NB4 (cell line): ENCODE measurements at regions not wholly inside any gene's neighbourhood (a gene's known extent, or its start where the extent isn't known, plus 50 kb on each side); places are given as distances from the start of the nearest gene placed in this dataset.

ENCODE experiments used
- DNase-seq: peaks from one replicate; pipeline ENCODE4 v3.0.0; 2010; ENCODE audit warnings: low read depth
- H3K4me3 ChIP-seq: one replicate; pipeline ENCODE4 v1.5.1; 2011; ENCODE audit warnings: mild to moderate bottlenecking, low read depth, low read length, moderate library complexity
- CTCF ChIP-seq: IDR thresholded peaks from one replicate; pipeline ENCODE4 v1.5.1; 2012; ENCODE audit warnings: low read depth, low read length
- MAX ChIP-seq: IDR thresholded peaks from 2 replicates; pipeline ENCODE4 v1.6.1; 2011; ENCODE audit warnings: low read depth, low read length
- MYC ChIP-seq: IDR thresholded peaks from 2 replicates; pipeline ENCODE4 v1.6.1; 2011; ENCODE audit warnings: low read depth, low read length
- POLR2A ChIP-seq: IDR thresholded peaks from 2 replicates; pipeline ENCODE4 v1.6.1; 2011; ENCODE audit warnings: mild to moderate bottlenecking; ENCODE audit not compliant: insufficient read length; ENCODE audit errors: extremely low read depth

DNA sequence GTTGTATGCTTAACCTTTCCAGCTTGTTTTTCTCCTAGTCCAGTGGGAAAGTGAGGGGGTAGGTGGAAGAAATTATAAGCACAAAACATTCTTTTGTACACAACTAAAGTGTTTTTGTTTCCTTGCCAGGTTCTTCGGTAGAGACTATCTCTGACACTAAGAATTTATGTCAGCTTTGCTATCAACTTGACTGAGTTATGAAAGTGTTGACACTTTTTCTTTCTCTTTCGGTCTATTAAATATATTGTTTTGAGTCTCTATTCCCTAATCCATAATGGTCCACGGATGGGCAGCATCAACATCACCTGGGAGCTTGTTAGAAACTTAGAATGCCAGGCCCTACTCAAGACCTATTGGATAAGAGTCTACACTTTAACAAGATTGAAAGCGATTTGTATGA, 195.0 kb upstream of the ATP10B start:
- TF ChIP-seq MYC (no peak), POLR2A (no peak), MAX (no peak), CTCF (no peak)
- no peak for DNase-seq
- no peak overlapping the region for H3K4me3 ChIP-seq

- DNase-seq, result no peak
- no peak for TF ChIP-seq MAX
- TF ChIP-seq POLR2A, result no peak
These were observed 190.9 kb upstream of the ATP10B start for GRCh38 chr5:161042862-161043261.

GRCh38 chr5:161042443-161042842, 190.4 kb upstream of the ATP10B start:
- TF ChIP-seq MYC, result no peak
- TF ChIP-seq MAX, result no peak
- DNase-seq, result no peak
- no peak overlapping the region for H3K4me3 ChIP-seq

More at GRCh38 chr5:161042862-161043261, 190.9 kb upstream of the ATP10B start:
- no peak overlapping the region for H3K4me3 ChIP-seq

- no peak overlapping the region for H3K4me3 ChIP-seq
- DNase-seq, result no peak
- TF ChIP-seq MAX (no peak), CTCF (no peak), POLR2A (no peak), MYC (no peak)
These were observed 188.8 kb upstream of the ATP10B start for GRCh38 chr5:161040818-161041217.

DNA sequence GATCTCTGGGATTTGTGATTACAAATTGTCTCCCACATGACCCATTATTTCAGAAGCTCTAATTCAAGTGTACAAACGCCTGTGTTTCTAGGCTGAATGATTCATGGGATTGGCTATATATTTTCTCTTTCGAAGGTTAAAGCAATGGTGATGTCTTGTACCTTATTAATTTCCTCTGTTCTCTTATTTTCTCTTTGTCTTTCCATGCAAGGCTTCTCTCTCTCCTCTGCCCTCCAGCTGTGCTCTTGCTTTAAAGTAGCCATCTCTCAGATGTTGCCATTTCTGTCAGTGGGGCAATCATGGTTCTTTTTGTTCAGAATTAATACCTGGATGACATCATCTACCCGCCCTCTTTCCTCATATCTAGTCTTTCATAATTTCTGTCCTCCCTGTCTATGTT, 184.3 kb upstream of the ATP10B start:
- H3K4me3 ChIP-seq, result no peak overlapping the region
- DNase-seq, result no peak
- TF ChIP-seq CTCF (no peak), MAX (no peak)

GRCh38 chr5:161034451-161034850, 182.4 kb upstream of the ATP10B start:
- no peak overlapping the region for H3K4me3 ChIP-seq
- TF ChIP-seq POLR2A (no peak), CTCF (no peak), MAX (no peak), MYC (no peak)
- DNase-seq, result no peak

DNA sequence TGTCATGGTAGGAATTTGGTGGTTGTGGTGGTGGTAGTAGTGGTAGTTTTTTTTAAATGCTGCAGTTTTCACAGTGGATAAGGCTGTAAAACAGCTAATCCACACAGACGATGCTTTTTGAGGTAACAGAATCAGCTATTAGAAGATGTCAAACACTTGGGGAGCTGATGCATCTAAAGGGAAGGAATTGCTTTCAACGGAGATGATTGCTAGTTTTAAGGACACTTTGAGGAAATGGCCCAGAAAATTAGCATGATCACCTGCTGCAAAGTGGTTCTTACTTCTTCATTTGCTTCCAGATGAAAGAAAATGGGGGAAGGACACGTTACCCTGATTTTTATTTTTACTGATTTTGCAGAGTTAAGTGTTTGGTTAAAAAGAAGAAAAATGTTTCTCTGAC, 178.2 kb upstream of the ATP10B start:
- no peak for TF ChIP-seq CTCF
- no peak for TF ChIP-seq MAX
- no peak for TF ChIP-seq MYC
- TF ChIP-seq POLR2A, result no peak
- DNase-seq, result no peak
- no peak overlapping the region for H3K4me3 ChIP-seq
